A673 (cell line): ENCODE measurements at regions not wholly inside any gene's neighbourhood (a gene's known extent, or its start where the extent isn't known, plus 50 kb on each side); places are given as distances from the start of the nearest gene placed in this dataset.

Source experiments
- BruUV-seq: library from RNA; stranded (reverse); fragments of 400-500 nt; replicated peaks from 2 replicates; lab custom pipeline; 2021; lab: Mats Ljungman, UMichigan
- CTCF ChIA-PET: fragments of 300-600 bp; sonication (Branson Sonifier 250); formaldehyde crosslinking; loops from one replicate; lab custom pipeline; 2022; ENCODE audit warnings: antibody characterized with exemption; lab: Charles Lee
- POLR2A ChIA-PET: fragments of 300-600 bp; sonication (Branson Sonifier 250); formaldehyde crosslinking; loops from one replicate; lab custom pipeline; 2022; ENCODE audit warnings: antibody characterized with exemption; ENCODE audit not compliant: low non-redundant PET; lab: Charles Lee
- DNase-seq: peaks from one replicate; pipeline ENCODE4 v3.0.0-alpha.2; 2015; ENCODE audit warnings: low spot score
- H3K27ac ChIP-seq: fragments of 200-600 bp; sonication (generic); 2 replicates; pipeline ENCODE4 v1.5.1; 2016; ENCODE audit warnings: mixed run types, low read depth, mild to moderate bottlenecking, mixed read lengths, antibody characterized with exemption, low read length; ENCODE audit not compliant: poor library complexity, severe bottlenecking
- H3K27me3 ChIP-seq: fragments of 200-600 bp; sonication (generic); replicated peaks from 2 replicates; pipeline ENCODE4 v1.6.1; 2017; ENCODE audit warnings: mixed run types, low read depth, mild to moderate bottlenecking, mixed read lengths, antibody characterized with exemption, low read length; ENCODE audit not compliant: insufficient read depth, poor library complexity
- H3K36me3 ChIP-seq: fragments of 200-600 bp; sonication (generic); 2 replicates; pipeline ENCODE4 v1.6.1; 2016; ENCODE audit warnings: mixed run types, mild to moderate bottlenecking, mixed read lengths, antibody characterized with exemption, low read length; ENCODE audit not compliant: insufficient read depth, poor library complexity, severe bottlenecking
- H3K4me1 ChIP-seq: fragments of 200-600 bp; sonication (generic); 2 replicates; pipeline ENCODE4 v1.6.1; 2017; ENCODE audit warnings: mixed run types, mild to moderate bottlenecking, mixed read lengths, antibody characterized with exemption, low read length; ENCODE audit not compliant: insufficient read depth, poor library complexity, severe bottlenecking
- H3K4me3 ChIP-seq: fragments of 200-600 bp; sonication (generic); 2 replicates; pipeline ENCODE4 v1.5.1; 2016; ENCODE audit warnings: low read depth, mixed run types, mild to moderate bottlenecking, mixed read lengths, low read length; ENCODE audit not compliant: poor library complexity, severe bottlenecking
- H3K9me3 ChIP-seq: fragments of 200-600 bp; sonication (generic); 2 replicates; pipeline ENCODE4 v1.6.1; 2016; ENCODE audit warnings: mixed run types, low read depth, mild to moderate bottlenecking, mixed read lengths, antibody characterized with exemption, low read length; ENCODE audit not compliant: poor library complexity, severe bottlenecking
- EZH2 ChIP-seq: fragments of 200-600 bp; sonication (generic); IDR thresholded peaks from 2 replicates; pipeline ENCODE4 v1.6.1; 2017; ENCODE audit warnings: borderline replicate concordance, low read depth, mild to moderate bottlenecking, mixed read lengths, antibody characterized with exemption, low read length; ENCODE audit not compliant: poor library complexity, severe bottlenecking
- intact Hi-C: fragments of 100-400 bp; cut with micrococcal nuclease; formaldehyde crosslinking; loops from one replicate; pipeline ENCODE4 v1.10.0; 2022; ENCODE audit not compliant: unreplicated experiment
- TF ChIP-seq, protein P1 (sequence below): fragments of 300-800, 200-600 bp; sonication (generic); conservative IDR thresholded peaks from 2 replicates; pipeline ENCODE4 v1.5.1; 2017; ENCODE audit warnings: low read depth, mild to moderate bottlenecking, antibody characterized with exemption, low read length, moderate library complexity, mixed read lengths

DNA sequence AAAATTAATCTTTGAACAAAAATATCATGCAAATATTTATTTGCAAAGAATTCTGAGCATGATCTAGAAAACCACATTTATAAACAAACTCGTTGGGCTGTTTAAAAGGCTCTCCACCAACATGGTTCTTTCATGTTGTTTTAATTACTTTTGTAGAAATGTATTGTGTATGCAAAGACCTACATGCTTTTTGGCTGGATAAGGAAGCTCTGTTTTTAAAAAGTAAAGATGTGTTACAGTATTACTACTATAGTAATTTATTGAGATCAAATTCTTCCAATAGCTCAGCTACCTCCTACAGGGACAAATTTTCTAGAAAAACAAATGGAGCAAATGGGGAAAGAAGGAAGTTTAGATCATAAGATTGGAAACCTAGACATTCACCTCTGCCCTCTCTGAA is 177.5 kb upstream of the TTC29 start:
- POLR2A ChIA-PET: no interaction called here
- no peak for TF ChIP-seq EZH2
- TF ChIP-seq, protein P1, sequence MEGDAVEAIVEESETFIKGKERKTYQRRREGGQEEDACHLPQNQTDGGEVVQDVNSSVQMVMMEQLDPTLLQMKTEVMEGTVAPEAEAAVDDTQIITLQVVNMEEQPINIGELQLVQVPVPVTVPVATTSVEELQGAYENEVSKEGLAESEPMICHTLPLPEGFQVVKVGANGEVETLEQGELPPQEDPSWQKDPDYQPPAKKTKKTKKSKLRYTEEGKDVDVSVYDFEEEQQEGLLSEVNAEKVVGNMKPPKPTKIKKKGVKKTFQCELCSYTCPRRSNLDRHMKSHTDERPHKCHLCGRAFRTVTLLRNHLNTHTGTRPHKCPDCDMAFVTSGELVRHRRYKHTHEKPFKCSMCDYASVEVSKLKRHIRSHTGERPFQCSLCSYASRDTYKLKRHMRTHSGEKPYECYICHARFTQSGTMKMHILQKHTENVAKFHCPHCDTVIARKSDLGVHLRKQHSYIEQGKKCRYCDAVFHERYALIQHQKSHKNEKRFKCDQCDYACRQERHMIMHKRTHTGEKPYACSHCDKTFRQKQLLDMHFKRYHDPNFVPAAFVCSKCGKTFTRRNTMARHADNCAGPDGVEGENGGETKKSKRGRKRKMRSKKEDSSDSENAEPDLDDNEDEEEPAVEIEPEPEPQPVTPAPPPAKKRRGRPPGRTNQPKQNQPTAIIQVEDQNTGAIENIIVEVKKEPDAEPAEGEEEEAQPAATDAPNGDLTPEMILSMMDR: no peak
- Histone ChIP-seq H3K27me3 (no peaks in the 10 kb centered on the region), H3K4me3 (no peak overlapping the region), H3K36me3 (no peaks in the 10 kb centered on the region), H3K9me3 (no peaks in the 10 kb centered on the region), H3K27ac (no peak overlapping the region), H3K4me1 (no peaks in the 10 kb centered on the region)
- intact Hi-C loops: no loop called here
- CTCF ChIA-PET: no interaction called here
- DNase-seq: no peak
- BruUV-seq: no TSS peak

DNA sequence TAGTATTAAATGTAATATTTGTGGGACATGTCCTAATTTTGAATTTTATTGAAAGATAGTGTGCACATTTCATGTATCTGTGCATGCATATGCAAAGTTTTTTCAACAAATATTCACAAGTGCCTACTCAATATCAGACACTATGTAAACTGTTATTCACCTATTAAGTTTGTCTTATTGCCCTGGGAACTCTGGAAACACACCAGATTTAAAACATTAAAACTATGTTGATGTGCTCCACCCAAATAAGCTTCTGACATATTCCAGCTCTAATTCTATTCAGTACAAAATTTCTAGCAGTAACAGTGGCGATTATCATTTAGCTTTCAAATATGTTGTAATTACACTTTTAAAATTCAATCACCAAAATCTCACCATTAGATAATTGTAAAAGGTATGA is 183.1 kb upstream of the TTC29 start:
- CTCF ChIA-PET: no interaction called here

DNA sequence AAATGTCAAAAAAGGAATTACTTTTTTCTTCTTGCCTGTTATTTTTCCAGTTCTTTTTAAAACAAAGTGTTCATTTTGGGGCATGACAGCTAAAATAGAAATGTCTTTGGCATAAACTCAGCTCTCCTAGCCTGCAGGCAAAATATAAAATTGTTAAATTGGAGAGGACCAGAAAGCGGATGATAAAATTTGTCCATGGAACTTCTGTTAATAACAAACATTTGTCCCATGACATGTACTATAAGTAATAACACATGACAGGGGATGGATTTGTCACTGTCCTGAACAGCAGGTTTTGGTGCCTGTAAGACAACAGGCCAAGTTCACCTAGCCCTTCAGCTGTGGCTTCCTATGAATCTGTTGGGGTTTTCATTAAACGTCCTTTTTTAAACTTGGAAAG is 184.0 kb upstream of the TTC29 start:
- Histone ChIP-seq H3K4me1 (no peaks in the 10 kb centered on the region), H3K27ac (no peak overlapping the region), H3K36me3 (no peaks in the 10 kb centered on the region), H3K9me3 (no peaks in the 10 kb centered on the region), H3K27me3 (no peaks in the 10 kb centered on the region), H3K4me3 (no peak overlapping the region)
- TF ChIP-seq, protein P1: no peak
- TF ChIP-seq EZH2: no peak
- ChIA-PET POLR2A (no interaction called here), CTCF (no interaction called here)
- DNase-seq: no peak
- intact Hi-C loops: no loop called here
- no TSS peak for BruUV-seq

More for the DNA sequence above, 183.1 kb upstream of the TTC29 start:
- H3K27ac ChIP-seq: no peak overlapping the region
- H3K9me3 ChIP-seq: no peaks in the 10 kb centered on the region
- DNase-seq: no peak
- no peaks in the 10 kb centered on the region for H3K4me1 ChIP-seq
- BruUV-seq: no TSS peak
- POLR2A ChIA-PET: no interaction called here
- intact Hi-C loops: no loop called here
- no peak overlapping the region for H3K4me3 ChIP-seq
- no peak for TF ChIP-seq EZH2
- TF ChIP-seq, protein P1: no peak
- no peaks in the 10 kb centered on the region for H3K27me3 ChIP-seq
- H3K36me3 ChIP-seq: no peaks in the 10 kb centered on the region
